OCI-LY1 (cell line): ENCODE measurements at regions not wholly inside any gene's neighbourhood (a gene's known extent, or its start where the extent isn't known, plus 50 kb on each side); places are given as distances from the start of the nearest gene placed in this dataset.

Source experiments
- H2AFZ ChIP-seq: fragments of 200-600 bp; sonication (generic), shearing (Covaris generic); 2 replicates; pipeline ENCODE4 v1.6.0; 2014; ENCODE audit warnings: antibody characterized with exemption, mild to moderate bottlenecking, low read length
- H3F3A ChIP-seq: fragments of 200-600 bp; sonication (generic), shearing (Covaris generic); 2 replicates; pipeline ENCODE4 v1.6.0; 2014; ENCODE audit warnings: mild to moderate bottlenecking, antibody characterized with exemption, low read length, moderate library complexity; ENCODE audit not compliant: insufficient read depth
- H3K27ac ChIP-seq: fragments of 200-600 bp; sonication (generic); 2 replicates; pipeline ENCODE4 v1.5.1; 2014; ENCODE audit warnings: low read length, mixed run types, mild to moderate bottlenecking, low read depth; ENCODE audit not compliant: poor library complexity, severe bottlenecking
- H3K27me3 ChIP-seq: fragments of 200-600 bp; sonication (generic); 2 replicates; pipeline ENCODE4 v1.6.0; 2014; ENCODE audit warnings: antibody characterized with exemption, mild to moderate bottlenecking, low read length, moderate library complexity; ENCODE audit not compliant: insufficient read depth
- H3K36me3 ChIP-seq: fragments of 200-600 bp; sonication (generic); 2 replicates; pipeline ENCODE4 v1.6.1; 2014; ENCODE audit warnings: mild to moderate bottlenecking, antibody characterized with exemption, low read length, moderate library complexity, mixed read lengths; ENCODE audit not compliant: insufficient read depth
- H3K4me1 ChIP-seq: fragments of 200-600 bp; sonication (generic); 2 replicates; pipeline ENCODE4 v1.5.1; 2014; ENCODE audit warnings: mild to moderate bottlenecking, low read length, moderate library complexity; ENCODE audit not compliant: insufficient read depth, severe bottlenecking
- H3K4me2 ChIP-seq: fragments of 200-600 bp; sonication (generic), shearing (Covaris generic); 2 replicates; pipeline ENCODE4 v1.6.1; 2014; ENCODE audit warnings: low read length
- H3K4me3 ChIP-seq: fragments of 200-600 bp; sonication (generic); 2 replicates; pipeline ENCODE4 v1.5.1; 2014; ENCODE audit warnings: low read length, low read depth, mild to moderate bottlenecking, mixed read lengths; ENCODE audit not compliant: poor library complexity, severe bottlenecking
- H3K79me2 ChIP-seq: fragments of 200-600 bp; shearing (Covaris generic); 2 replicates; pipeline ENCODE4 v1.6.1; 2016; ENCODE audit warnings: mixed run types, low read length, mixed read lengths; ENCODE audit not compliant: insufficient read depth
- H3K9ac ChIP-seq: fragments of 200-600 bp; sonication (generic), shearing (Covaris generic); 2 replicates; pipeline ENCODE4 v1.6.1; 2014; ENCODE audit warnings: mild to moderate bottlenecking, low read length, mixed read lengths
- H3K9me2 ChIP-seq: fragments of 200-600 bp; sonication (generic), shearing (Covaris generic); 2 replicates; pipeline ENCODE4 v1.6.1; 2014; ENCODE audit warnings: low read depth, mild to moderate bottlenecking, low read length, mixed read lengths
- H3K9me3 ChIP-seq: fragments of 200-600 bp; shearing (Covaris generic); 2 replicates; pipeline ENCODE4 v1.6.1; 2014; ENCODE audit warnings: low read length, mixed read lengths
- H4K20me1 ChIP-seq: fragments of 200-600 bp; sonication (generic), shearing (Covaris generic); 2 replicates; pipeline ENCODE4 v1.6.0; 2016; ENCODE audit warnings: mild to moderate bottlenecking, low read length; ENCODE audit not compliant: insufficient read depth
- CTCF ChIP-seq: fragments of 200-600 bp; sonication (generic), shearing (Covaris generic); IDR thresholded peaks from 2 replicates; pipeline ENCODE4 v1.5.1; 2017; ENCODE audit warnings: mild to moderate bottlenecking, antibody characterized with exemption, low read length, moderate library complexity, mixed read lengths
- EZH2 ChIP-seq: fragments of 200-600 bp; sonication (generic), shearing (Covaris generic); IDR thresholded peaks from 2 replicates; pipeline ENCODE4 v1.8.0; 2017; ENCODE audit warnings: borderline replicate concordance, mixed run types, mild to moderate bottlenecking, antibody characterized with exemption, low read length, moderate library complexity, mixed read lengths

- Histone ChIP-seq H3K27ac (no peak overlapping the region), H2AFZ (no peak overlapping the region), H3K79me2 (no peaks in the 10 kb centered on the region), H3K4me2 (no peak overlapping the region), H3K9me2 (no peaks in the 10 kb centered on the region), H3K4me1 (no peaks in the 10 kb centered on the region), H3K9ac (no peak overlapping the region), H3K9me3 (no peaks in the 10 kb centered on the region), H3K27me3 (no peaks in the 10 kb centered on the region), H3K4me3 (no peak overlapping the region), H4K20me1 (no peaks in the 10 kb centered on the region), H3F3A (no peaks in the 10 kb centered on the region), H3K36me3 (no peaks in the 10 kb centered on the region)
- TF ChIP-seq EZH2 (no peak), CTCF (peak; percentile 29; the same call in 1 of the 2 replicates)
These were observed 424.2 kb downstream of the TMEM161B start for GRCh38 chr5:87844449-87844848.

- H3K27ac ChIP-seq, result no peak overlapping the region
- H3F3A ChIP-seq, result no peaks in the 10 kb centered on the region
- H3K9me2 ChIP-seq, result no peaks in the 10 kb centered on the region
- H3K4me3 ChIP-seq, result no peak overlapping the region
- TF ChIP-seq EZH2 (no peak), CTCF (no peak)
- H3K79me2 ChIP-seq, result no peaks in the 10 kb centered on the region
- no peaks in the 10 kb centered on the region for H3K36me3 ChIP-seq
- no peaks in the 10 kb centered on the region for H3K9me3 ChIP-seq
- no peaks in the 10 kb centered on the region for H3K4me1 ChIP-seq
- no peak overlapping the region for H3K4me2 ChIP-seq
- H4K20me1 ChIP-seq, result no peaks in the 10 kb centered on the region
- H3K27me3 ChIP-seq, result no peaks in the 10 kb centered on the region
- no peak overlapping the region for H3K9ac ChIP-seq
- no peak overlapping the region for H2AFZ ChIP-seq
These were observed 424.0 kb upstream of the CCNH start for GRCh38 chr5:87836696-87837095.

GRCh38 chr5:87831499-87831898, 418.8 kb upstream of the CCNH start:
- Histone ChIP-seq H3K27me3 (no peaks in the 10 kb centered on the region), H3K27ac (no peak overlapping the region), H3K79me2 (no peaks in the 10 kb centered on the region), H3K4me2 (no peak overlapping the region), H3K9ac (no peak overlapping the region), H3K4me1 (no peaks in the 10 kb centered on the region), H2AFZ (no peak overlapping the region), H3K36me3 (no peaks in the 10 kb centered on the region), H3K9me3 (no peaks in the 10 kb centered on the region), H3F3A (no peaks in the 10 kb centered on the region), H4K20me1 (no peaks in the 10 kb centered on the region), H3K4me3 (no peak overlapping the region), H3K9me2 (no peaks in the 10 kb centered on the region)
- TF ChIP-seq EZH2 (no peak), CTCF (no peak)
